Ovary (tissue), 3 donors: ENCODE measurements at regions not wholly inside any gene's neighbourhood (a gene's known extent, or its start where the extent isn't known, plus 50 kb on each side); places are given as distances from the start of the nearest gene placed in this dataset.

ENCODE experiments used
- EP300 ChIP-seq: sonication (generic); formaldehyde crosslinking; IDR thresholded peaks from one replicate; pipeline ENCODE4 v1.6.1; 2017; ENCODE audit warnings: antibody characterized with exemption
- TF ChIP-seq, protein P1 (sequence below), 3 donors: fragments of 450-650 bp in 2 of 3; fragments of 200-600 bp in 1 of 3; IDR thresholded peaks; one replicate each; pipeline versions ENCODE4 v1.5.1 to v1.8.0; 2016 to 2022; ENCODE audit warnings: antibody characterized with exemption in 3 of 3, mild to moderate bottlenecking in 1 of 3
- donor health status: DM: no; HTN: no; CAD: no.

DNA sequence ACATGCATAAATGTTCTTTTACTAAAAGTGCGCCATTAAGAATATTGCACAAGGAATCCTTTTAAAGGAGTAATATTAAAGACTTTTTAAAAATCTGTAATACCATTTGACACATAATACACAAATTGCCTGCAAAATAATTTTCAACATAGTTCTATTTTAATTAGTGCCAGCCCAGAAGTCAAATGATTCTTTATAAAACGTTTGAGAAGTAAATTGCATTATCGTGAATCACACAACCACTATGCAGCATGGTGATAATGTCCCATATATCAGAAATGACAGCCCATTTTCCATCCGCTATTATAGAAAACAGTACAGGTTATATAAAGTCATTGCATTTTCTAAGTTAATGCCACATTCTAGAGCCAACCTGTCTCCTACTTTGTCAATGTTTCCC lies 324.0 kb downstream of the IPMK start:
- TF ChIP-seq, protein P1, sequence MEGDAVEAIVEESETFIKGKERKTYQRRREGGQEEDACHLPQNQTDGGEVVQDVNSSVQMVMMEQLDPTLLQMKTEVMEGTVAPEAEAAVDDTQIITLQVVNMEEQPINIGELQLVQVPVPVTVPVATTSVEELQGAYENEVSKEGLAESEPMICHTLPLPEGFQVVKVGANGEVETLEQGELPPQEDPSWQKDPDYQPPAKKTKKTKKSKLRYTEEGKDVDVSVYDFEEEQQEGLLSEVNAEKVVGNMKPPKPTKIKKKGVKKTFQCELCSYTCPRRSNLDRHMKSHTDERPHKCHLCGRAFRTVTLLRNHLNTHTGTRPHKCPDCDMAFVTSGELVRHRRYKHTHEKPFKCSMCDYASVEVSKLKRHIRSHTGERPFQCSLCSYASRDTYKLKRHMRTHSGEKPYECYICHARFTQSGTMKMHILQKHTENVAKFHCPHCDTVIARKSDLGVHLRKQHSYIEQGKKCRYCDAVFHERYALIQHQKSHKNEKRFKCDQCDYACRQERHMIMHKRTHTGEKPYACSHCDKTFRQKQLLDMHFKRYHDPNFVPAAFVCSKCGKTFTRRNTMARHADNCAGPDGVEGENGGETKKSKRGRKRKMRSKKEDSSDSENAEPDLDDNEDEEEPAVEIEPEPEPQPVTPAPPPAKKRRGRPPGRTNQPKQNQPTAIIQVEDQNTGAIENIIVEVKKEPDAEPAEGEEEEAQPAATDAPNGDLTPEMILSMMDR (IDR thresholded peaks at IDR 0.05), result no peak
- no peak for TF ChIP-seq EP300
